ENCODE measurements at regions not wholly inside any gene's neighbourhood (a gene's known extent, or its start where the extent isn't known, plus 50 kb on each side); places are given as distances from the start of the nearest gene placed in this dataset.

- TF ChIP-seq CTCF (IDR thresholded peaks at IDR 0.05), result no peak
- no peak for TF ChIP-seq REST (IDR thresholded peaks at IDR 0.05; ENCODE audit: insufficient read depth in 1 of 2, low read depth in 2 of 2, low read length in 1 of 2)
- no peak for TF ChIP-seq POLR2AphosphoS5 (IDR thresholded peaks at IDR 0.05; ENCODE audit: low read depth, low read length)
- no peak for TF ChIP-seq SIN3A (IDR thresholded peaks at IDR 0.05; ENCODE audit: borderline replicate concordance, insufficient read depth, low read depth, low read length)
- TF ChIP-seq TCF7L2 (IDR thresholded peaks at IDR 0.05; ENCODE audit: low read depth, low read length), result no peak
Measured at GRCh38 chr22:47619631-47620030, 857.2 kb downstream of the TBC1D22A start.

Measured in Panc1 (cell line).